GM23248 (cell line): ENCODE measurements at regions not wholly inside any gene's neighbourhood (a gene's known extent, or its start where the extent isn't known, plus 50 kb on each side); places are given as distances from the start of the nearest gene placed in this dataset.

Experiments used
- DNase-seq: peaks from one replicate; pipeline ENCODE4 v3.0.0-alpha.2; 2015
- H2AFZ ChIP-seq: fragments of 200-600 bp; sonication (generic); 2 replicates; pipeline ENCODE4 v1.6.1; 2016; ENCODE audit warnings: antibody characterized with exemption
- H3F3A ChIP-seq: fragments of 200-600 bp; sonication (generic); 2 replicates; pipeline ENCODE4 v1.6.1; 2016; ENCODE audit warnings: mild to moderate bottlenecking, antibody characterized with exemption, mixed run types; ENCODE audit not compliant: insufficient read depth
- H3K27ac ChIP-seq: fragments of 200-600 bp; sonication (generic); 2 replicates; pipeline ENCODE4 v1.5.1; 2016; ENCODE audit warnings: mild to moderate bottlenecking
- H3K27me3 ChIP-seq: fragments of 200-600 bp; sonication (generic); replicated peaks from 2 replicates; pipeline ENCODE4 v1.6.1; 2016; ENCODE audit warnings: mild to moderate bottlenecking; ENCODE audit not compliant: insufficient read depth
- H3K36me3 ChIP-seq: fragments of 200-600 bp; sonication (generic); 2 replicates; pipeline ENCODE4 v1.6.1; 2016; ENCODE audit warnings: low read depth, mild to moderate bottlenecking
- H3K4me1 ChIP-seq: fragments of 200-600 bp; sonication (generic); 2 replicates; pipeline ENCODE4 v1.6.1; 2016; ENCODE audit warnings: mild to moderate bottlenecking; ENCODE audit not compliant: insufficient read depth
- H3K4me2 ChIP-seq: fragments of 200-600 bp; sonication (generic); one replicate; pipeline ENCODE4 v1.6.1; 2016; ENCODE audit warnings: mild to moderate bottlenecking; ENCODE audit not compliant: unreplicated experiment
- H3K4me3 ChIP-seq: fragments of 200-600 bp; sonication (generic); 2 replicates; pipeline ENCODE4 v1.5.1; 2016; ENCODE audit warnings: mild to moderate bottlenecking
- H3K79me2 ChIP-seq: fragments of 200-600 bp; sonication (generic); 2 replicates; pipeline ENCODE4 v1.6.1; 2016; ENCODE audit warnings: mild to moderate bottlenecking; ENCODE audit not compliant: insufficient read depth
- H3K9ac ChIP-seq: fragments of 200-600 bp; sonication (generic); 2 replicates; pipeline ENCODE4 v1.6.1; 2016; ENCODE audit warnings: mild to moderate bottlenecking
- H3K9me2 ChIP-seq: fragments of 200-600 bp; sonication (generic); 2 replicates; pipeline ENCODE4 v1.6.1; 2016; ENCODE audit warnings: mixed run types, mild to moderate bottlenecking, moderate library complexity; ENCODE audit not compliant: insufficient read depth
- H3K9me3 ChIP-seq: fragments of 200-600 bp; sonication (generic); one replicate; pipeline ENCODE4 v1.6.1; 2017; ENCODE audit warnings: low read depth
- H4K20me1 ChIP-seq: fragments of 200-600 bp; sonication (generic); 2 replicates; pipeline ENCODE4 v1.6.0; 2016; ENCODE audit not compliant: insufficient read depth
- EZH2 ChIP-seq: fragments of 200-600 bp; sonication (generic); IDR thresholded peaks from 2 replicates; pipeline ENCODE4 v1.6.1; 2018; ENCODE audit warnings: antibody characterized with exemption, mild to moderate bottlenecking; ENCODE audit not compliant: insufficient read depth, poor library complexity, severe bottlenecking
- EZH2phosphoT487 ChIP-seq: fragments of 200-600 bp; sonication (generic); IDR thresholded peaks from 2 replicates; pipeline ENCODE4 v1.6.1; 2018; ENCODE audit warnings: antibody characterized with exemption, moderate library complexity, mild to moderate bottlenecking, low read depth; ENCODE audit not compliant: insufficient read depth
- WGBS, 2 experiments: methylation state at CpG; one replicate each; pipeline ENCODE4 v1.1.6; 2015 to 2017; ENCODE audit warnings: low lambda C conversion rate in 2 of 2, low coverage in 1 of 2; ENCODE audit errors: missing lambda C conversion rate in 2 of 2; 5-methylcytosine and 5-hydroxymethylcytosine counted together
- in situ Hi-C: fragments of 300-500 bp; cut with MboI; formaldehyde crosslinking; loops from 2 replicates; pipeline ENCODE4 v1.15.0; 2020

DNA sequence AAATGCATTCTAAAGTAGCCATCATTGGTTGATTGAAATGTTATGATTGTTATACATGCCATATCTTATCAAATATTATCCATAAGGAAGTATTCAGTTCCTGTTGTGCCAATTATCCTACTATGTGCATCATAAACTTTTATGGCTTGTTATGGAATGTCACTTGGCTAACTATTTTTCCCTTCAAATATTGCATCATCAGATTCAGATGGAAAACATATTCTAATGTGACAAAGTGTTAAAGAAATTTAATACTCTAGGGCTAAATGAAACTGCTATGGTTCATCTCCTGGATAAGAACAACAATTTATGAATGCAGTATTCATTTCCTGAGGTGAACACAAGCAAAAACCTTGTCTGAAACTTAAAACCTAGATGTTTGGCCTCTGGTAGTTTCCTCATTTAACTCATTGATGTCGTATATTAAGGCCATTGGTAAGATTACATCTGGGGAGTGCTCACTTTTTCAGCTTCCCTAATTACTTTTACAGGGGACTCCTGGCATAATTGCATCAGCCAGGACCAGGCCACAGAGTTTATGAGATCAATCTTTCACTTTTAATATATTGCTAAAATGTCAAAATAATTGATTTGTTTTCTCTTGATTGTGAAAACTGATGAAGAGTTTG is 134.9 kb upstream of the CEP162 start:
- no peak for DNase-seq
- no peaks in the 10 kb centered on the region for H3K4me1 ChIP-seq
- 0 to 14% methylated on average over 1 of the region's 1 CpG for WGBS, 2 experiments

DNA sequence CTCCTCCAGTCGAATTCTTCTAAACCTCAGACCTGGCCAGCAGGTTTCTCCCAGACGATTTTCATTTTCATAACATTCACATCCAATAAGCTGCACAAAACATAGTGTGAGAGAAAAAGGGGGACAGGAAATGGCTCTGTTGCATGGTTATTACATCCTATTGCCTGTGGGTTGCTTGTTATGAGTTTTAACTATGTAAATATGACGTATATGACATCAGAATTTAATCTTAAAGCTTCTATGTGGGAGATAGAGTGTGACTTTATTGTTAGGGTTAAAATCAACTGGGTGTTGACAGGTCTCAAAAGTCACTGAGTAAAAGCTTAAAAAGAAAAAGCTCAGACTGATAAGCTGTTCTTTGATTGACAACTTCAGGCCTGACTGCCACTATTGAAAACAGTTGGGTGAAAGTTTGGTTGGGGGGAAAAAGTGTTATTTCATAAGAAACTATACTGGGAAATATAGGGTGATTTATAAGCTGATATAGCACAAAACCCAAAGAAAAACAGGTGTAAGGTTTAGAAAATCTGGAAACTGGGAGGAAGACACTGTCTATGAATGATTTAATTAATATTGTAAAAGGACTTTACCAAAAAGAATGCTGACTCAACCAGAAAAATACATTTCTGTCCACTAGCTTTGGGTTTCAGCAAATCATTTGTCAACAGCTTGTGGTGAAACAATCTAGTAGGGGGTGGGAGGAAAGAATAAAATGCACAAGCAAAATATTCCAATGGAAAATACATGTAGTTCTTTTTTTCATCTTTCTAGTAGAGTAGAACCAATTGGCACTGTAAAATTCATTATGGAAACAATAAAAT is 134.1 kb upstream of the CEP162 start:
- Histone ChIP-seq H3K9me3 (no peaks in the 10 kb centered on the region), H3K4me1 (no peaks in the 10 kb centered on the region), H3K4me2 (no peak overlapping the region), H3K79me2 (no peaks in the 10 kb centered on the region), H4K20me1 (no peaks in the 10 kb centered on the region), H2AFZ (no peak overlapping the region), H3K27me3 (no peaks in the 10 kb centered on the region), H3K36me3 (no peaks in the 10 kb centered on the region), H3F3A (no peaks in the 10 kb centered on the region), H3K9ac (no peak overlapping the region), H3K27ac (no peak overlapping the region), H3K9me2 (0 out of 2 replicates have a peak, but pooled peaks cover 2% of the 10 kb centered on the region), H3K4me3 (no peak overlapping the region)
- in situ Hi-C loops = no loop called here
- WGBS, 2 experiments = 28 to 37% methylated on average over 3 of the region's 3 CpGs
- TF ChIP-seq EZH2 (no peak), EZH2phosphoT487 (no peak)
- no peak for DNase-seq

More for the DNA sequence above, 134.9 kb upstream of the CEP162 start:
- no peak for TF ChIP-seq EZH2
- TF ChIP-seq EZH2phosphoT487 = no peak
- Histone ChIP-seq H3K4me3 (no peak overlapping the region), H3K4me2 (no peak overlapping the region), H3K79me2 (no peaks in the 10 kb centered on the region), H3K9me3 (no peaks in the 10 kb centered on the region), H3K27me3 (no peaks in the 10 kb centered on the region), H3K9me2 (0 out of 2 replicates have a peak, but pooled peaks cover 2% of the 10 kb centered on the region), H4K20me1 (no peaks in the 10 kb centered on the region), H3F3A (no peaks in the 10 kb centered on the region), H3K9ac (no peak overlapping the region), H3K36me3 (no peaks in the 10 kb centered on the region), H2AFZ (no peak overlapping the region), H3K27ac (no peak overlapping the region)
- in situ Hi-C loops = no loop called here

DNA sequence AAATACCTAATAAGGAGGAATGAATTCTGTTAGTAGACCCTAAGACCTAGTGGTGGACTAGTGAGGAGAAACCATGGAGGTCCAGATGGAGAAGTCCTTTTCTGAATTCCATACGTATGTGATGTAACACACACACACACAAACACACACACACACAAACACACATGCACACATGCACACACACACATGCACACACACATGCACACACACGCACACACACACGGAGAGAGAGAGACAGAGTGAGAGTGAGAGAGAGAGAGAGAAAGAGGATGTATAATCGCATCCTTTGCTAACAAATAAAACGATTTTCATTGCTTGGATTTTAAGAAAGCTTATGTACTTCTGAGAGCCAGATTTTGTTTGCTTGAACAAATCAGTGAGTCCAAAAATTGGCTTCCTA is 132.6 kb upstream of the CEP162 start:
- no peak for TF ChIP-seq EZH2phosphoT487
- TF ChIP-seq EZH2 = no peak
- 62 to 65% methylated on average over 5 of the region's 5 CpGs for WGBS, 2 experiments
- H3F3A ChIP-seq = no peaks in the 10 kb centered on the region
- H3K4me3 ChIP-seq = no peak overlapping the region
- no peaks in the 10 kb centered on the region for H3K79me2 ChIP-seq
- H3K36me3 ChIP-seq = no peaks in the 10 kb centered on the region
- H3K9me2 ChIP-seq = 0 out of 2 replicates have a peak, but pooled peaks cover 2% of the 10 kb centered on the region
- H3K4me2 ChIP-seq = no peak overlapping the region
- H2AFZ ChIP-seq = no peak overlapping the region
- no peaks in the 10 kb centered on the region for H4K20me1 ChIP-seq
- H3K9ac ChIP-seq = no peak overlapping the region
- H3K27me3 ChIP-seq = no peaks in the 10 kb centered on the region
- no peak overlapping the region for H3K27ac ChIP-seq
- no peaks in the 10 kb centered on the region for H3K9me3 ChIP-seq
- in situ Hi-C loops = no loop called here
- no peak for DNase-seq
- no peaks in the 10 kb centered on the region for H3K4me1 ChIP-seq

DNA sequence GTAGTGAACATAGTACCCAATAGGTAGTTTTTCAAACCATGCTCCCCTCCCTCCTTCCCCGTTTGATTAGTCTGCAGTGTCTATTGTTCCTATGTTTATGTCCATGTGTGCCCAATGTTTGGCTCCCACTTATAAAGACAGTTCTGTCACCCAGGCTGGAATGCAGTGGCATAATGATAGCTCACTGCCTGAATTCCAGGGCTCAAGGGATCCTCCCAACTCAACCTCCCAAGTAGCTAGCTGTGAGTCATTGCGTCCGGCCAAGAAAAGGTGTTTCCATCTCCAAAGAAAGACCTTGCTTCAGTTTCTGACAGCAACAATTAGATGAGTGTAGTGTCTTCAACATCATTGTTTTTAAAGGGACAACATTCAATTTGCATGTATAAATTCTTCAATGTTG is 131.1 kb upstream of the CEP162 start:
- H3K27me3 ChIP-seq = no peaks in the 10 kb centered on the region
- H4K20me1 ChIP-seq = no peaks in the 10 kb centered on the region
- no peak overlapping the region for H3K27ac ChIP-seq
- no peak for DNase-seq
- H3K4me1 ChIP-seq = no peaks in the 10 kb centered on the region
- no peaks in the 10 kb centered on the region for H3F3A ChIP-seq
- no peak overlapping the region for H2AFZ ChIP-seq
- no peak overlapping the region for H3K4me3 ChIP-seq
- H3K9me2 ChIP-seq = 0 out of 2 replicates have a peak, but pooled peaks cover 2% of the 10 kb centered on the region
- H3K79me2 ChIP-seq = no peaks in the 10 kb centered on the region
- no peak for TF ChIP-seq EZH2phosphoT487
- TF ChIP-seq EZH2 = no peak
- in situ Hi-C loops = no loop called here
- no peak overlapping the region for H3K4me2 ChIP-seq
- WGBS, 2 experiments = 67 to 70% methylated on average over 3 of the region's 3 CpGs
- no peak overlapping the region for H3K9ac ChIP-seq
- no peaks in the 10 kb centered on the region for H3K9me3 ChIP-seq
- H3K36me3 ChIP-seq = no peaks in the 10 kb centered on the region
